H9 (cell line): ENCODE measurements at regions not wholly inside any gene's neighbourhood (a gene's known extent, or its start where the extent isn't known, plus 50 kb on each side); places are given as distances from the start of the nearest gene placed in this dataset.
"Not testable (repeated sequence)": the region's sequence is repeated elsewhere in the genome, so short reads cannot be mapped to it uniquely, and the experiment has no call there.

Experiments used
- DNase-seq: peaks from one replicate; pipeline ENCODE4 v3.0.0-alpha.2; 2017
- H2AFZ ChIP-seq: one replicate; pipeline ENCODE4 v1.6.1; 2013; ENCODE audit warnings: mild to moderate bottlenecking, low read length, control low read depth, moderate library complexity
- H2AK5ac ChIP-seq: 2 replicates; pipeline ENCODE4 v1.6.1; 2013; ENCODE audit warnings: low read length, control low read depth, mixed read lengths; ENCODE audit not compliant: insufficient read length
- H2BK120ac ChIP-seq: one replicate; pipeline ENCODE4 v1.6.1; 2013; ENCODE audit warnings: low read depth, mild to moderate bottlenecking, low read length, control low read depth, inconsistent platforms; ENCODE audit not compliant: poor library complexity, severe bottlenecking
- H2BK12ac ChIP-seq: 2 replicates; pipeline ENCODE4 v1.6.1; 2013; ENCODE audit warnings: low read length, control low read depth, mixed read lengths, low read depth; ENCODE audit not compliant: insufficient read length
- H2BK15ac ChIP-seq: 2 replicates; pipeline ENCODE4 v1.6.1; 2013; ENCODE audit warnings: low read depth, low read length, control low read depth
- H2BK20ac ChIP-seq: one replicate; pipeline ENCODE4 v1.6.1; 2013; ENCODE audit warnings: low read depth, mild to moderate bottlenecking, low read length, control low read depth, inconsistent platforms; ENCODE audit not compliant: poor library complexity, severe bottlenecking
- H2BK5ac ChIP-seq: 2 replicates; pipeline ENCODE4 v1.6.1; 2013; ENCODE audit warnings: low read length, control low read depth, mixed read lengths; ENCODE audit not compliant: insufficient read length
- H3K14ac ChIP-seq: 2 replicates; pipeline ENCODE4 v1.6.1; 2013; ENCODE audit warnings: low read length, control low read depth; ENCODE audit not compliant: insufficient read depth
- H3K18ac ChIP-seq: 2 replicates; pipeline ENCODE4 v1.6.1; 2013; ENCODE audit warnings: low read depth, mild to moderate bottlenecking, mixed read lengths, low read length, control low read depth; ENCODE audit not compliant: insufficient read length
- H3K23ac ChIP-seq: 2 replicates; pipeline ENCODE4 v1.6.1; 2013; ENCODE audit warnings: low read length, control low read depth, mixed read lengths, low read depth; ENCODE audit not compliant: insufficient read length
- H3K23me2 ChIP-seq: 2 replicates; pipeline ENCODE4 v1.6.1; 2013; ENCODE audit warnings: low read depth, mild to moderate bottlenecking, mixed read lengths, low read length, control low read depth; ENCODE audit not compliant: insufficient read length, poor library complexity, severe bottlenecking
- H3K27ac ChIP-seq: 2 replicates; pipeline ENCODE4 v1.5.1; 2013; ENCODE audit warnings: low read length, control low read depth, mixed read lengths, low read depth; ENCODE audit not compliant: insufficient read length
- H3K27me3 ChIP-seq: 2 replicates; pipeline ENCODE4 v1.6.1; 2013; ENCODE audit warnings: low read length, control low read depth, inconsistent platforms; ENCODE audit not compliant: insufficient read depth
- H3K4ac ChIP-seq: 2 replicates; pipeline ENCODE4 v1.6.1; 2013; ENCODE audit warnings: low read depth, mild to moderate bottlenecking, control low read depth, inconsistent platforms, low read length, moderate library complexity
- H3K4me1 ChIP-seq: 2 replicates; pipeline ENCODE4 v1.6.1; 2013; ENCODE audit warnings: low read length, control low read depth, inconsistent platforms; ENCODE audit not compliant: insufficient read depth
- H3K4me2 ChIP-seq: 2 replicates; pipeline ENCODE4 v1.6.1; 2013; ENCODE audit warnings: low read length, control low read depth, mixed read lengths; ENCODE audit not compliant: insufficient read length, insufficient read depth
- H3K56ac ChIP-seq: 2 replicates; pipeline ENCODE4 v1.6.1; 2013; ENCODE audit warnings: low read depth, mild to moderate bottlenecking, mixed read lengths, low read length, control low read depth; ENCODE audit not compliant: insufficient read length
- H3K79me1 ChIP-seq: 2 replicates; pipeline ENCODE4 v1.6.1; 2013; ENCODE audit warnings: low read depth, mild to moderate bottlenecking, moderate library complexity, low read length, control low read depth, inconsistent platforms; ENCODE audit not compliant: insufficient read depth, poor library complexity, severe bottlenecking
- H3K79me2 ChIP-seq: 2 replicates; pipeline ENCODE4 v1.6.1; 2013; ENCODE audit warnings: low read length, control low read depth, inconsistent platforms; ENCODE audit not compliant: insufficient read depth
- H3K9ac ChIP-seq: 2 replicates; pipeline ENCODE4 v1.6.1; 2013; ENCODE audit warnings: low read length, control low read depth, mixed read lengths; ENCODE audit not compliant: insufficient read length; ENCODE audit errors: extremely low read depth
- H3K9me3 ChIP-seq: one replicate; pipeline ENCODE4 v1.6.1; 2013; ENCODE audit warnings: low read depth, low read length, inconsistent platforms; ENCODE audit not compliant: control insufficient read depth
- H3T11ph ChIP-seq: one replicate; pipeline ENCODE4 v1.6.1; 2013; ENCODE audit warnings: mild to moderate bottlenecking, low read length, control low read depth, inconsistent platforms
- H4K20me1 ChIP-seq: one replicate; pipeline ENCODE4 v1.6.1; 2013; ENCODE audit not compliant: control insufficient read depth, insufficient read length, insufficient read depth
- H4K5ac ChIP-seq: 2 replicates; pipeline ENCODE4 v1.6.1; 2013; ENCODE audit warnings: low read depth, mild to moderate bottlenecking, mixed read lengths, low read length, control low read depth; ENCODE audit not compliant: insufficient read length
- H4K8ac ChIP-seq: replicated peaks from 2 replicates; pipeline ENCODE4 v1.6.1; 2013; ENCODE audit warnings: low read length, control low read depth, mixed read lengths, low read depth; ENCODE audit not compliant: insufficient read length
- H4K91ac ChIP-seq: 2 replicates; pipeline ENCODE4 v1.6.1; 2013; ENCODE audit warnings: low read depth, mild to moderate bottlenecking, moderate library complexity, mixed read lengths, low read length, control low read depth; ENCODE audit not compliant: insufficient read length
- H3K27ac Mint-ChIP-seq, 3 experiments: 2 replicates in 2 of 3; 3 replicates in 1 of 3; pipeline ENCODE4 v1.8.0; 2020 to 2021; ENCODE audit warnings: mixed read lengths in 3 of 3, mild to moderate bottlenecking in 1 of 3, moderate library complexity in 1 of 3
- H3K27me3 Mint-ChIP-seq: 2 replicates; pipeline ENCODE4 v1.8.0; 2021; ENCODE audit warnings: low read depth, mild to moderate bottlenecking, moderate library complexity, mixed read lengths
- H3K36me3 Mint-ChIP-seq, 3 experiments: 2 replicates in 2 of 3; 3 replicates in 1 of 3; pipeline ENCODE4 v1.8.0; 2020 to 2021; ENCODE audit warnings: low read depth in 3 of 3, mixed read lengths in 3 of 3; ENCODE audit not compliant: insufficient read depth in 1 of 3
- H3K4me1 Mint-ChIP-seq, 2 experiments: 2 replicates each; pipeline ENCODE4 v1.8.0; 2020; ENCODE audit warnings: mixed read lengths in 2 of 2
- H3K4me3 Mint-ChIP-seq, 2 experiments: 2 replicates in 1 of 2; 3 replicates in 1 of 2; pipeline ENCODE4 v1.8.0; 2020 to 2021; ENCODE audit warnings: mild to moderate bottlenecking in 2 of 2, mixed read lengths in 2 of 2, moderate library complexity in 1 of 2
- H3K9me3 Mint-ChIP-seq, 2 experiments: 2 replicates in 1 of 2; 3 replicates in 1 of 2; pipeline ENCODE4 v1.8.0; 2020; ENCODE audit warnings: mild to moderate bottlenecking in 2 of 2, mixed read lengths in 2 of 2, moderate library complexity in 1 of 2
- WGBS: extraction: QIAGEN DNeasy Blood & Tissue Kit; methylation state at CpG from one replicate; pipeline ENCODE4 v1.1.7; 2013; ENCODE audit warnings: missing lambda C conversion rate, low lambda C conversion rate, mixed read lengths; ENCODE audit not compliant: insufficient read length; ENCODE audit errors: extremely low coverage; 5-methylcytosine and 5-hydroxymethylcytosine counted together
- TF ChIP-seq, protein P1 (sequence below): fragments of 200-600 bp; sonication (generic); conservative IDR thresholded peaks from 3 replicates; pipeline ENCODE4 v1.8.0; 2021; ENCODE audit warnings: antibody characterized with exemption, mild to moderate bottlenecking

DNA sequence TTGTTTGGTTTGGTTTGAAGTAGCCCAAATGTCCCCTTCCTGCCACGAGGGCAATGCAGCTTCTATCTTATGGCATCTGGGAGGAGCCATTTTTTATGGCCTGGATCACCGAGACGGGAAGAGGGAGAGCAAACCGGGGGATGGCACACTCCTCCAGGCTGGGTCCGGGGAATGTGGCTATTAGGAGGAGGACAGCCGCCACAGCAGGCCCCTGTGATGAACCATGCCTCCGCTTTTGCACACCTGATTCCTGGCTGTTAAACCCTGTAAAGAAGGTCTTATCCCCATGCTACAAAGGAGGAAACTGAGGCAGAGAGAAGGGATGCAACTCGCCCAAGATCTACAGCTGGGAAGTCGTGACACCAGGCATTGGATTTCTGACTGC lies 157.6 kb downstream of the OR4M2 start:
- no peaks in the 10 kb centered on the region for H4K20me1 ChIP-seq
- no peak overlapping the region for H2BK5ac ChIP-seq
- H3K36me3 Mint-ChIP-seq = peaks cover 28 to 51% (median 43%) of the 10 kb centered on the region in 3 experiments
- WGBS = no CpG with 5 or more reads among the region's 9 CpGs
- no peak overlapping the region for H3K4ac ChIP-seq
- no peak overlapping the region for H3K18ac ChIP-seq
- no peak overlapping the region for H2BK120ac ChIP-seq
- no peaks in the 10 kb centered on the region for H3K79me2 ChIP-seq
- peaks cover 12% of the 10 kb centered on the region for H3K27me3 Mint-ChIP-seq
- no peak overlapping the region for H3K14ac ChIP-seq
- H3K4me2 ChIP-seq = no peak overlapping the region
- TF ChIP-seq, protein P1, sequence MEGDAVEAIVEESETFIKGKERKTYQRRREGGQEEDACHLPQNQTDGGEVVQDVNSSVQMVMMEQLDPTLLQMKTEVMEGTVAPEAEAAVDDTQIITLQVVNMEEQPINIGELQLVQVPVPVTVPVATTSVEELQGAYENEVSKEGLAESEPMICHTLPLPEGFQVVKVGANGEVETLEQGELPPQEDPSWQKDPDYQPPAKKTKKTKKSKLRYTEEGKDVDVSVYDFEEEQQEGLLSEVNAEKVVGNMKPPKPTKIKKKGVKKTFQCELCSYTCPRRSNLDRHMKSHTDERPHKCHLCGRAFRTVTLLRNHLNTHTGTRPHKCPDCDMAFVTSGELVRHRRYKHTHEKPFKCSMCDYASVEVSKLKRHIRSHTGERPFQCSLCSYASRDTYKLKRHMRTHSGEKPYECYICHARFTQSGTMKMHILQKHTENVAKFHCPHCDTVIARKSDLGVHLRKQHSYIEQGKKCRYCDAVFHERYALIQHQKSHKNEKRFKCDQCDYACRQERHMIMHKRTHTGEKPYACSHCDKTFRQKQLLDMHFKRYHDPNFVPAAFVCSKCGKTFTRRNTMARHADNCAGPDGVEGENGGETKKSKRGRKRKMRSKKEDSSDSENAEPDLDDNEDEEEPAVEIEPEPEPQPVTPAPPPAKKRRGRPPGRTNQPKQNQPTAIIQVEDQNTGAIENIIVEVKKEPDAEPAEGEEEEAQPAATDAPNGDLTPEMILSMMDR = no peak
- DNase-seq = no peak
- H2BK20ac ChIP-seq = no peak overlapping the region
- H3K4me1 ChIP-seq = no peaks in the 10 kb centered on the region
- no peak overlapping the region for H3K9ac ChIP-seq
- H3K27me3 ChIP-seq = no peaks in the 10 kb centered on the region
- H3K79me1 ChIP-seq = no peaks in the 10 kb centered on the region
- H3K56ac ChIP-seq = no peak overlapping the region
- peaks cover 84% of the 10 kb centered on the region for H3K9me3 ChIP-seq
- H2AK5ac ChIP-seq = no peak overlapping the region
- H3K23ac ChIP-seq = no peak overlapping the region
- H3K4me3 Mint-ChIP-seq = peak overlapping the region in 1 of 2 experiments; percentile 64; a peak in 2 of 5 replicates
- H3T11ph ChIP-seq = no peak overlapping the region
- H2BK15ac ChIP-seq = no peak overlapping the region
- no peak overlapping the region for H2BK12ac ChIP-seq
- H4K8ac ChIP-seq = no peak overlapping the region
- no peak overlapping the region for H3K27ac Mint-ChIP-seq
- no peaks in the 10 kb centered on the region for H3K23me2 ChIP-seq
- H3K4me1 Mint-ChIP-seq = no peaks in the 10 kb centered on the region
- H3K27ac ChIP-seq = no peak overlapping the region
- no peak overlapping the region for H2AFZ ChIP-seq
- peaks cover 97 to 98% of the 10 kb centered on the region in 2 experiments for H3K9me3 Mint-ChIP-seq
- no peak overlapping the region for H4K5ac ChIP-seq
- H4K91ac ChIP-seq = no peak overlapping the region

DNA sequence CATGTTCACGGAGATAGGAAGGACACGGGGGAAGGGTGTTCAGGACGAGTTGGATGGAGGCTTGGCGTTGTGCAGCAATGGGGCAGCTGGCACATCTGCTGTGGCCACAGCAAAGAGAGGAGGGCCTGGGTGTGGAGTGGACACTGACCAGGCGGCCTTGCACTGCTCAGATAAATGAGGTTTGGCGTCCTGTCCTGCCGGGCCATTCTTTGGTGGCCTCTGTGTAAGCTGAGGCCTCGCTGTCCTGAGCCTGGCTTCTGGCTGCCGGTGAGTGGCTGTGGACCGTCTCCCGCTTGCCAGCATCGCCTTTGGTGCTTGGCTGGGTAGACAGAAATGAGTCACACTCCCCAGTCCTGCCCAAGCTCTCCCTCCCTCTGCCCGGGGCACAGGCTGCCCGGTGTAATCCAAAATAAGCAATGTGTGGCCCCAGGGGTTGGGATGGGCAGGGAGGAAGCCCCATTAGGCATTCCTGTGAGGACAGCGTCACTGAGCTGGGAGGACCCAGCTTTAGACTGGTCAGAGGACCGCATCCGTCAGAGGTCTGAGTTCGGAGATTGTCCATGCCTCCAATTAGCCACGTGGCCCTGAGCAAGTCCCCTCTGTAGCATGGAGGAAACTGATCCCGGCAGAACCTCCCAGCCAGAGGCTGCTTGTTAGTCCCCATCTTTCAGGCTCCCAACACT lies 158.1 kb downstream of the OR4M2 start:
- peaks cover 12% of the 10 kb centered on the region for H3K27me3 Mint-ChIP-seq
- not testable (repeated sequence) for H3K79me2 ChIP-seq, H4K5ac ChIP-seq, H4K91ac ChIP-seq, H2BK5ac ChIP-seq, H3K18ac ChIP-seq, H2BK15ac ChIP-seq, H3K4me1 Mint-ChIP-seq, H3K79me1 ChIP-seq, H3K27ac Mint-ChIP-seq, H2AFZ ChIP-seq, H4K8ac ChIP-seq, H3K23ac ChIP-seq, H4K20me1 ChIP-seq, H3T11ph ChIP-seq, H3K4me1 ChIP-seq, H3K27ac ChIP-seq, H2BK12ac ChIP-seq, H3K27me3 ChIP-seq, H3K4me2 ChIP-seq, H2BK120ac ChIP-seq, H3K23me2 ChIP-seq, DNase-seq, H3K56ac ChIP-seq, H3K14ac ChIP-seq, H2BK20ac ChIP-seq, H2AK5ac ChIP-seq, H3K4ac ChIP-seq, H3K4me3 Mint-ChIP-seq, H3K9ac ChIP-seq
- H3K36me3 Mint-ChIP-seq = peaks cover 32 to 54% (median 45%) of the 10 kb centered on the region in 3 experiments
- H3K9me3 Mint-ChIP-seq = peaks cover 97 to 99% of the 10 kb centered on the region in 2 experiments
- H3K9me3 ChIP-seq = peaks cover 86% of the 10 kb centered on the region
- WGBS = no CpG with 5 or more reads among the region's 20 CpGs
